Activated CD4-positive, alpha-beta memory T cell treated with anti-CD3 and anti-CD28 coated beads, Interleukin-2, amount 10 ng/mL, durations not matched to agents 7 days and 5 days (primary cell): ENCODE measurements at regions not wholly inside any gene's neighbourhood (a gene's known extent, or its start where the extent isn't known, plus 50 kb on each side); places are given as distances from the start of the nearest gene placed in this dataset.
"Not testable (repeated sequence)": the region's sequence is repeated elsewhere in the genome, so short reads cannot be mapped to it uniquely, and the experiment has no call there.

Source experiments
- CTCF ChIA-PET: fragments of 350-600 bp; sonication (Branson Sonifier 250); formaldehyde crosslinking; loops from one replicate; lab custom pipeline; 2021; ENCODE audit warnings: antibody characterized with exemption, inconsistent platforms; lab: Charles Lee
- POLR2A ChIA-PET: fragments of 350-600 bp; sonication (Branson Sonifier 250); formaldehyde crosslinking; loops from one replicate; lab custom pipeline; 2021; ENCODE audit warnings: antibody characterized with exemption; lab: Charles Lee
- DNase-seq: peaks from one replicate; pipeline ENCODE4 v3.0.0-alpha.2; 2020
- H3K27ac Mint-ChIP-seq: one replicate; pipeline ENCODE4 v1.8.0; 2021; ENCODE audit warnings: mild to moderate bottlenecking, mixed read lengths
- H3K27me3 Mint-ChIP-seq: one replicate; pipeline ENCODE4 v1.8.0; 2021; ENCODE audit warnings: mixed read lengths
- H3K36me3 Mint-ChIP-seq: one replicate; pipeline ENCODE4 v1.8.0; 2021; ENCODE audit warnings: low read depth, mixed read lengths
- H3K4me1 Mint-ChIP-seq: one replicate; pipeline ENCODE4 v1.8.0; 2021; ENCODE audit warnings: mixed read lengths
- H3K4me3 Mint-ChIP-seq: one replicate; pipeline ENCODE4 v1.8.0; 2021; ENCODE audit warnings: mild to moderate bottlenecking, mixed read lengths
- H3K9me3 Mint-ChIP-seq: one replicate; pipeline ENCODE4 v1.8.0; 2021; ENCODE audit warnings: mixed read lengths

GRCh38 chr7:37552030-37552429, 103.4 kb upstream of the ELMO1 start:
- ChIA-PET POLR2A (no interaction called here), CTCF (no interaction called here)
- H3K36me3 Mint-ChIP-seq, result no peaks in the 10 kb centered on the region
- no peaks in the 10 kb centered on the region for H3K4me1 Mint-ChIP-seq
- no peak overlapping the region for H3K4me3 Mint-ChIP-seq
- peaks cover 12% of the 10 kb centered on the region for H3K27me3 Mint-ChIP-seq
- no peak overlapping the region for H3K27ac Mint-ChIP-seq
- DNase-seq, result no peak
- no peaks in the 10 kb centered on the region for H3K9me3 Mint-ChIP-seq

GRCh38 chr7:37552439-37552838, 103.8 kb upstream of the ELMO1 start:
- CTCF ChIA-PET, H3K4me3 Mint-ChIP-seq, H3K27ac Mint-ChIP-seq, H3K9me3 Mint-ChIP-seq, POLR2A ChIA-PET, H3K36me3 Mint-ChIP-seq, DNase-seq, H3K4me1 Mint-ChIP-seq: not testable (repeated sequence)
- H3K27me3 Mint-ChIP-seq, result peaks cover 10% of the 10 kb centered on the region

GRCh38 chr7:37555528-37555927, 106.9 kb upstream of the ELMO1 start:
- no peaks in the 10 kb centered on the region for H3K4me1 Mint-ChIP-seq
- H3K4me3 Mint-ChIP-seq, result no peak overlapping the region
- H3K27ac Mint-ChIP-seq, result no peak overlapping the region
- DNase-seq, result no peak
- H3K9me3 Mint-ChIP-seq, result no peaks in the 10 kb centered on the region
- no peaks in the 10 kb centered on the region for H3K36me3 Mint-ChIP-seq
- peaks cover 15% of the 10 kb centered on the region for H3K27me3 Mint-ChIP-seq
- CTCF ChIA-PET, result no interaction called here
- POLR2A ChIA-PET, result no interaction called here

GRCh38 chr7:37557571-37558209, 109.0 kb upstream of the ELMO1 start:
- no peak for DNase-seq
- no peak overlapping the region for H3K27ac Mint-ChIP-seq
- H3K27me3 Mint-ChIP-seq, result peaks cover 15% of the 10 kb centered on the region
- H3K4me3 Mint-ChIP-seq, result no peak overlapping the region
- ChIA-PET CTCF (no interaction called here), POLR2A (interaction anchor here (0.7 kb wide), 1 partner anchor 676 kb away, joined by 3 read pairs; no protein-coding TSS in a partner anchor)
- H3K36me3 Mint-ChIP-seq, result no peaks in the 10 kb centered on the region
- H3K9me3 Mint-ChIP-seq, result no peaks in the 10 kb centered on the region
- no peaks in the 10 kb centered on the region for H3K4me1 Mint-ChIP-seq

GRCh38 chr7:37558320-37559096, 109.8 kb upstream of the ELMO1 start:
- H3K4me3 Mint-ChIP-seq, result no peak overlapping the region
- no peaks in the 10 kb centered on the region for H3K4me1 Mint-ChIP-seq
- POLR2A ChIA-PET, result no interaction called here
- CTCF ChIA-PET, result no interaction called here
- no peaks in the 10 kb centered on the region for H3K9me3 Mint-ChIP-seq
- no peak for DNase-seq
- peaks cover 11% of the 10 kb centered on the region for H3K27me3 Mint-ChIP-seq
- no peak overlapping the region for H3K27ac Mint-ChIP-seq
- no peaks in the 10 kb centered on the region for H3K36me3 Mint-ChIP-seq

- POLR2A ChIA-PET, result no interaction called here
These were observed 113.4 kb upstream of the GPR141 start for GRCh38 chr7:37570145-37570544.

GRCh38 chr7:37571806-37572205, 111.8 kb upstream of the GPR141 start:
- no peaks in the 10 kb centered on the region for H3K36me3 Mint-ChIP-seq
- H3K4me1 Mint-ChIP-seq, result no peaks in the 10 kb centered on the region
- no peak for DNase-seq
- ChIA-PET POLR2A (no interaction called here), CTCF (no interaction called here)
- no peaks in the 10 kb centered on the region for H3K9me3 Mint-ChIP-seq
- H3K27me3 Mint-ChIP-seq, result peaks cover 22% of the 10 kb centered on the region
- H3K4me3 Mint-ChIP-seq, result no peak overlapping the region
- H3K27ac Mint-ChIP-seq, result no peak overlapping the region

More at GRCh38 chr7:37570145-37570544, 113.4 kb upstream of the GPR141 start:
- H3K36me3 Mint-ChIP-seq, result no peaks in the 10 kb centered on the region
- H3K4me3 Mint-ChIP-seq, result no peak overlapping the region
- no peak overlapping the region for H3K27ac Mint-ChIP-seq
- CTCF ChIA-PET, result no interaction called here
- H3K4me1 Mint-ChIP-seq, result no peaks in the 10 kb centered on the region
- H3K9me3 Mint-ChIP-seq, result no peaks in the 10 kb centered on the region
- DNase-seq, result no peak
- peaks cover 27% of the 10 kb centered on the region for H3K27me3 Mint-ChIP-seq

- ChIA-PET POLR2A (no interaction called here), CTCF (no interaction called here)
- Mint-ChIP-seq H3K36me3 (no peaks in the 10 kb centered on the region), H3K4me3 (no peak overlapping the region), H3K27me3 (peaks cover 23% of the 10 kb centered on the region), H3K27ac (no peak overlapping the region), H3K9me3 (no peaks in the 10 kb centered on the region), H3K4me1 (no peaks in the 10 kb centered on the region)
- no peak for DNase-seq
These were observed 106.2 kb upstream of the GPR141 start for GRCh38 chr7:37577412-37577811.

GRCh38 chr7:37577901-37578300, 105.7 kb upstream of the GPR141 start:
- H3K9me3 Mint-ChIP-seq, result no peaks in the 10 kb centered on the region
- H3K27ac Mint-ChIP-seq, result no peak overlapping the region
- H3K4me1 Mint-ChIP-seq, result no peaks in the 10 kb centered on the region
- POLR2A ChIA-PET, result no interaction called here
- H3K4me3 Mint-ChIP-seq, result no peak overlapping the region
- DNase-seq, result no peak
- CTCF ChIA-PET, result no interaction called here
- no peaks in the 10 kb centered on the region for H3K36me3 Mint-ChIP-seq
- H3K27me3 Mint-ChIP-seq, result peaks cover 23% of the 10 kb centered on the region

GRCh38 chr7:37578350-37578749, 105.2 kb upstream of the GPR141 start:
- Mint-ChIP-seq H3K4me1 (no peaks in the 10 kb centered on the region), H3K27ac (no peak overlapping the region), H3K9me3 (no peaks in the 10 kb centered on the region), H3K4me3 (no peak overlapping the region), H3K36me3 (no peaks in the 10 kb centered on the region), H3K27me3 (peaks cover 23% of the 10 kb centered on the region)
- POLR2A ChIA-PET, result no interaction called here
- CTCF ChIA-PET, result no interaction called here
- no peak for DNase-seq

- Mint-ChIP-seq H3K9me3 (no peaks in the 10 kb centered on the region), H3K4me1 (no peaks in the 10 kb centered on the region), H3K36me3 (no peaks in the 10 kb centered on the region), H3K27ac (no peak overlapping the region), H3K27me3 (peaks cover 16% of the 10 kb centered on the region), H3K4me3 (no peak overlapping the region)
- ChIA-PET CTCF (no interaction called here), POLR2A (no interaction called here)
- DNase-seq, result no peak
These were observed 103.2 kb upstream of the GPR141 start for GRCh38 chr7:37580376-37580775.

GRCh38 chr7:37584651-37585463, 98.7 kb upstream of the GPR141 start:
- POLR2A ChIA-PET, H3K36me3 Mint-ChIP-seq, H3K9me3 Mint-ChIP-seq, H3K4me1 Mint-ChIP-seq, CTCF ChIA-PET, H3K4me3 Mint-ChIP-seq, DNase-seq, H3K27ac Mint-ChIP-seq: not testable (repeated sequence)
- peaks cover 20% of the 10 kb centered on the region for H3K27me3 Mint-ChIP-seq

- no peak overlapping the region for H3K4me3 Mint-ChIP-seq
- no peak overlapping the region for H3K27ac Mint-ChIP-seq
- ChIA-PET POLR2A (no interaction called here), CTCF (no interaction called here)
- H3K27me3 Mint-ChIP-seq, result peaks cover 16% of the 10 kb centered on the region
- H3K4me1 Mint-ChIP-seq, result no peaks in the 10 kb centered on the region
- no peak for DNase-seq
- H3K9me3 Mint-ChIP-seq, result no peaks in the 10 kb centered on the region
- no peaks in the 10 kb centered on the region for H3K36me3 Mint-ChIP-seq
These were observed 92.7 kb upstream of the GPR141 start for GRCh38 chr7:37590824-37591223.
